T-cell (primary cell): ENCODE measurements at regions not wholly inside any gene's neighbourhood (a gene's known extent, or its start where the extent isn't known, plus 50 kb on each side); places are given as distances from the start of the nearest gene placed in this dataset.

Source experiments
- ATAC-seq, 4 experiments: fragments of 200-7000 bp in 3 of 4; fragments of 150-1000 bp in 1 of 4; cut with Tn5 transposase; replicated peaks in 1 of 4; 1 replicate in 3 of 4; 2 replicates in 1 of 4; pipeline ENCODE4 v1.10.0; 2021; ENCODE audit warnings: moderate library complexity in 3 of 4, mild to moderate bottlenecking in 2 of 4, moderate number of reproducible peaks in 1 of 4
- CTCF ChIA-PET, 2 donors: fragments of 300-600 bp; sonication (Branson Sonifier 250); formaldehyde crosslinking; loops; one replicate each; lab custom pipeline; 2022; ENCODE audit warnings: antibody characterized with exemption in 2 of 2; lab: Charles Lee
- POLR2A ChIA-PET, 2 donors: fragments of 300-600 bp; sonication (Branson Sonifier 250); formaldehyde crosslinking; loops; one replicate each; lab custom pipeline; 2022; ENCODE audit warnings: antibody characterized with exemption in 2 of 2; lab: Charles Lee
- DNase-seq, 35 experiments: peaks; one replicate each; pipeline versions ENCODE4 v3.0.0 to v3.0.0-alpha.2; 2013 to 2023
- H3K27ac ChIP-seq: one replicate; pipeline ENCODE4 v1.5.1; 2013; ENCODE audit warnings: low read length
- H3K27me3 ChIP-seq, 2 experiments: replicated peaks in 1 of 2; 1 replicate in 1 of 2; 2 replicates in 1 of 2; pipeline versions ENCODE4 v1.6.1 to v1.7.0; 2013; ENCODE audit warnings: low read length in 1 of 2, mixed read lengths in 1 of 2; ENCODE audit not compliant: control insufficient read depth in 2 of 2, insufficient read depth in 2 of 2; ENCODE audit errors: extremely low read depth in 1 of 2
- H3K36me3 ChIP-seq, 2 donors: 1 replicate in 1 of 2; 2 replicates in 1 of 2; pipeline versions ENCODE4 v1.6.1 to v1.7.0; 2013; ENCODE audit warnings: low read length in 1 of 2; ENCODE audit not compliant: control insufficient read depth in 2 of 2, insufficient read depth in 1 of 2; ENCODE audit errors: extremely low read depth in 1 of 2
- H3K4me1 ChIP-seq, 2 experiments: 1 replicate in 1 of 2; 2 replicates in 1 of 2; pipeline versions ENCODE4 v1.6.1 to v1.7.0; 2013; ENCODE audit warnings: low read length in 2 of 2, mixed read lengths in 1 of 2; ENCODE audit not compliant: insufficient read depth in 2 of 2, control insufficient read depth in 1 of 2; ENCODE audit errors: extremely low read depth in 1 of 2
- H3K4me3 ChIP-seq, 2 donors: 1 replicate in 1 of 2; 2 replicates in 1 of 2; pipeline versions ENCODE4 v1.5.1 to v1.7.0; 2013; ENCODE audit warnings: mild to moderate bottlenecking in 2 of 2, low read length in 1 of 2, moderate library complexity in 1 of 2; ENCODE audit not compliant: control insufficient read depth in 1 of 2; ENCODE audit errors: extremely low read depth in 1 of 2
- H3K9me3 ChIP-seq: 2 replicates; pipeline ENCODE4 v1.7.0; 2013
- H3K27ac Mint-ChIP-seq, 2 donors: one replicate each; pipeline ENCODE4 v1.8.0; 2020 to 2021; ENCODE audit warnings: mild to moderate bottlenecking in 2 of 2, mixed read lengths in 2 of 2
- H3K27me3 Mint-ChIP-seq, 2 donors: one replicate each; pipeline ENCODE4 v1.8.0; 2021 to 2022; ENCODE audit warnings: mixed read lengths in 2 of 2
- H3K36me3 Mint-ChIP-seq: one replicate; pipeline ENCODE4 v1.8.0; 2021; ENCODE audit warnings: mixed read lengths
- H3K4me1 Mint-ChIP-seq, 3 donors: one replicate each; pipeline ENCODE4 v1.8.0; 2020 to 2022; ENCODE audit warnings: mixed read lengths in 3 of 3, mild to moderate bottlenecking in 1 of 3
- H3K4me3 Mint-ChIP-seq, 3 donors: one replicate each; pipeline ENCODE4 v1.8.0; 2020 to 2022; ENCODE audit warnings: mild to moderate bottlenecking in 3 of 3, mixed read lengths in 3 of 3, moderate library complexity in 3 of 3
- H3K9me3 Mint-ChIP-seq, 3 donors: one replicate each; pipeline ENCODE4 v1.8.0; 2020 to 2022; ENCODE audit warnings: mixed read lengths in 3 of 3
- WGBS: methylation state at CpG from one replicate; pipeline ENCODE4 v1.1.5; 2013; ENCODE audit warnings: missing lambda C conversion rate; ENCODE audit not compliant: insufficient coverage; 5-methylcytosine and 5-hydroxymethylcytosine counted together

- Histone ChIP-seq H3K27ac (no peak overlapping the region), H3K27me3 (no peaks in the 10 kb centered on the region), H3K4me3 (no peak overlapping the region), H3K36me3 (no peaks in the 10 kb centered on the region), H3K4me1 (no peaks in the 10 kb centered on the region), H3K9me3 (no peaks in the 10 kb centered on the region)
- Mint-ChIP-seq H3K36me3 (no peaks in the 10 kb centered on the region), H3K4me1 (no peaks in the 10 kb centered on the region), H3K27ac (no peak overlapping the region), H3K4me3 (no peak overlapping the region), H3K9me3 (no peaks in the 10 kb centered on the region), H3K27me3 (no peaks in the 10 kb centered on the region)
- WGBS, result 81% methylated on average over 2 of the region's 2 CpGs
- no peak for ATAC-seq
- CTCF ChIA-PET, result no interaction called here
- no peak for DNase-seq
- POLR2A ChIA-PET, result no interaction called here
These were observed 227.2 kb upstream of the SETBP1 start for GRCh38 chr18:44453505-44453904.

GRCh38 chr18:44458777-44459176 is 221.9 kb upstream of the SETBP1 start:
- H3K27me3 Mint-ChIP-seq, result no peaks in the 10 kb centered on the region
- H3K4me1 Mint-ChIP-seq, result no peaks in the 10 kb centered on the region
- Histone ChIP-seq H3K27ac (no peak overlapping the region), H3K4me1 (no peaks in the 10 kb centered on the region), H3K36me3 (no peaks in the 10 kb centered on the region), H3K27me3 (no peaks in the 10 kb centered on the region), H3K4me3 (no peak overlapping the region), H3K9me3 (no peaks in the 10 kb centered on the region)
- H3K27ac Mint-ChIP-seq, result no peak overlapping the region
- no peak for ATAC-seq
- WGBS, result 23% methylated on average over 1 of the region's 2 CpGs
- no peaks in the 10 kb centered on the region for H3K9me3 Mint-ChIP-seq
- H3K4me3 Mint-ChIP-seq, result no peak overlapping the region
- ChIA-PET POLR2A (no interaction called here), CTCF (no interaction called here)
- H3K36me3 Mint-ChIP-seq, result no peaks in the 10 kb centered on the region
- no peak for DNase-seq

GRCh38 chr18:44464398-44465180 is 216.1 kb upstream of the SETBP1 start:
- CTCF ChIA-PET, result no interaction called here
- Histone ChIP-seq H3K27ac (no peak overlapping the region), H3K27me3 (no peaks in the 10 kb centered on the region), H3K4me1 (no peaks in the 10 kb centered on the region), H3K9me3 (no peaks in the 10 kb centered on the region), H3K36me3 (no peaks in the 10 kb centered on the region), H3K4me3 (no peak overlapping the region)
- no peaks in the 10 kb centered on the region for H3K36me3 Mint-ChIP-seq
- H3K27ac Mint-ChIP-seq, result no peak overlapping the region
- DNase-seq (no peak), ATAC-seq (no peak)
- no peak overlapping the region for H3K4me3 Mint-ChIP-seq
- POLR2A ChIA-PET, result no interaction called here
- H3K9me3 Mint-ChIP-seq, result no peaks in the 10 kb centered on the region
- no peaks in the 10 kb centered on the region for H3K4me1 Mint-ChIP-seq
- no peaks in the 10 kb centered on the region for H3K27me3 Mint-ChIP-seq
- no CpG with 5 or more reads among the region's 4 CpGs for WGBS

GRCh38 chr18:44465381-44465841 is 215.3 kb upstream of the SETBP1 start:
- no peak overlapping the region for H3K27ac ChIP-seq
- no peak for ATAC-seq
- H3K4me1 ChIP-seq, result no peaks in the 10 kb centered on the region
- Mint-ChIP-seq H3K27ac (no peak overlapping the region), H3K4me1 (no peaks in the 10 kb centered on the region), H3K36me3 (no peaks in the 10 kb centered on the region), H3K4me3 (no peak overlapping the region), H3K27me3 (no peaks in the 10 kb centered on the region), H3K9me3 (no peaks in the 10 kb centered on the region)
- H3K27me3 ChIP-seq, result no peaks in the 10 kb centered on the region
- DNase-seq, result no peak
- H3K4me3 ChIP-seq, result no peak overlapping the region
- 41% methylated on average over 2 of the region's 2 CpGs for WGBS
- H3K36me3 ChIP-seq, result no peaks in the 10 kb centered on the region
- POLR2A ChIA-PET, result no interaction called here
- CTCF ChIA-PET, result interaction anchor here in 1 of 2 donors (0.7 kb wide), 1 partner anchor 1895 kb away, joined by 4 read pairs; no protein-coding TSS in a partner anchor
- H3K9me3 ChIP-seq, result no peaks in the 10 kb centered on the region

GRCh38 chr18:44466997-44467396 is 213.7 kb upstream of the SETBP1 start:
- no peaks in the 10 kb centered on the region for H3K4me1 ChIP-seq
- H3K27me3 ChIP-seq, result no peaks in the 10 kb centered on the region
- H3K36me3 ChIP-seq, result no peaks in the 10 kb centered on the region
- no peak overlapping the region for H3K4me3 ChIP-seq
- no peaks in the 10 kb centered on the region for H3K9me3 ChIP-seq
- ATAC-seq, result no peak
- no CpG with 5 or more reads among the region's 2 CpGs for WGBS
- DNase-seq, result no peak
- POLR2A ChIA-PET, result no interaction called here
- Mint-ChIP-seq H3K36me3 (no peaks in the 10 kb centered on the region), H3K27me3 (no peaks in the 10 kb centered on the region), H3K9me3 (no peaks in the 10 kb centered on the region), H3K4me1 (no peaks in the 10 kb centered on the region), H3K4me3 (no peak overlapping the region), H3K27ac (no peak overlapping the region)
- H3K27ac ChIP-seq, result no peak overlapping the region
- CTCF ChIA-PET, result no interaction called here

- H3K4me1 Mint-ChIP-seq, result no peaks in the 10 kb centered on the region
- ATAC-seq, result no peak
- no peaks in the 10 kb centered on the region for H3K36me3 Mint-ChIP-seq
- H3K27me3 Mint-ChIP-seq, result no peaks in the 10 kb centered on the region
- no peaks in the 10 kb centered on the region for H3K27me3 ChIP-seq
- H3K9me3 ChIP-seq, result no peaks in the 10 kb centered on the region
- no CpG with 5 or more reads among the region's 2 CpGs for WGBS
- H3K27ac ChIP-seq, result no peak overlapping the region
- POLR2A ChIA-PET, result no interaction called here
- H3K4me3 Mint-ChIP-seq, result no peak overlapping the region
- no peaks in the 10 kb centered on the region for H3K36me3 ChIP-seq
- H3K4me3 ChIP-seq, result no peak overlapping the region
- no peak for DNase-seq
- no peaks in the 10 kb centered on the region for H3K9me3 Mint-ChIP-seq
- no peaks in the 10 kb centered on the region for H3K4me1 ChIP-seq
- CTCF ChIA-PET, result no interaction called here
- no peak overlapping the region for H3K27ac Mint-ChIP-seq
These were observed 213.0 kb upstream of the SETBP1 start for GRCh38 chr18:44467718-44468117.
